ENCODE measurements at regions not wholly inside any gene's neighbourhood (a gene's known extent, or its start where the extent isn't known, plus 50 kb on each side); places are given as distances from the start of the nearest gene placed in this dataset.

DNA sequence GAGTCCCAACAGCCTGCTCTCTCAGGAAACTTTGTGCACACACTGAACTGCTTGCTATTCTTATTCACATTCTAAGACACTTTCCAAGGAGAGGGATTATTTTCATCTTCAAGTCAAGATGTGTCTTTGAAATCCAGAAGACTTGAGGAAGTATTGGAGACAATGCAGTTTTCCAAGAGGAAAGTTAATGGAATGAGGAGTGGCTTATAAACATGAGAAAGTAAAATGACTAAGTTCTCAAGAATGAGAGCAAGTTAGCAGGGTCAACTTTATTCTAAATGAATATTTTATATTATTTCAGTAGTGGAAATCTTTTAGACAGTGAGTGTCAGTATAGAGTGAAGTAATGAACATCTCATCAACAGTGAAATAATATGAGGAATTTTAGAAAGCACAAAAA lies 1239.3 kb downstream of the MRPL39 start:
- no peak overlapping the region for H3K4me3 ChIP-seq (ENCODE audit: low read length)
- H3K9ac ChIP-seq (ENCODE audit: low read length): no peak overlapping the region
- no peak overlapping the region for H3K4me2 ChIP-seq (ENCODE audit: low read depth, low read length)
- no peak overlapping the region for H3K27ac ChIP-seq (ENCODE audit: low read length)
- H3F3A ChIP-seq (ENCODE audit: insufficient read depth, low read length): no peaks in the 10 kb centered on the region
- DNase-seq: no peak
- no peaks in the 10 kb centered on the region for H3K9me3 ChIP-seq (replicated peaks; ENCODE audit: insufficient read depth, low read length)
- no peak overlapping the region for H2AFZ ChIP-seq (ENCODE audit: low read length)
- H3K4me1 ChIP-seq (ENCODE audit: low read length): no peaks in the 10 kb centered on the region
- H4K20me1 ChIP-seq (ENCODE audit: insufficient read depth, low read length): no peaks in the 10 kb centered on the region
- no peaks in the 10 kb centered on the region for H3K27me3 ChIP-seq (replicated peaks; ENCODE audit: insufficient read depth, low read length)
- no peaks in the 10 kb centered on the region for H3K36me3 ChIP-seq (replicated peaks; ENCODE audit: insufficient read depth, low read length)
- TF ChIP-seq, protein P1, sequence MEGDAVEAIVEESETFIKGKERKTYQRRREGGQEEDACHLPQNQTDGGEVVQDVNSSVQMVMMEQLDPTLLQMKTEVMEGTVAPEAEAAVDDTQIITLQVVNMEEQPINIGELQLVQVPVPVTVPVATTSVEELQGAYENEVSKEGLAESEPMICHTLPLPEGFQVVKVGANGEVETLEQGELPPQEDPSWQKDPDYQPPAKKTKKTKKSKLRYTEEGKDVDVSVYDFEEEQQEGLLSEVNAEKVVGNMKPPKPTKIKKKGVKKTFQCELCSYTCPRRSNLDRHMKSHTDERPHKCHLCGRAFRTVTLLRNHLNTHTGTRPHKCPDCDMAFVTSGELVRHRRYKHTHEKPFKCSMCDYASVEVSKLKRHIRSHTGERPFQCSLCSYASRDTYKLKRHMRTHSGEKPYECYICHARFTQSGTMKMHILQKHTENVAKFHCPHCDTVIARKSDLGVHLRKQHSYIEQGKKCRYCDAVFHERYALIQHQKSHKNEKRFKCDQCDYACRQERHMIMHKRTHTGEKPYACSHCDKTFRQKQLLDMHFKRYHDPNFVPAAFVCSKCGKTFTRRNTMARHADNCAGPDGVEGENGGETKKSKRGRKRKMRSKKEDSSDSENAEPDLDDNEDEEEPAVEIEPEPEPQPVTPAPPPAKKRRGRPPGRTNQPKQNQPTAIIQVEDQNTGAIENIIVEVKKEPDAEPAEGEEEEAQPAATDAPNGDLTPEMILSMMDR (IDR thresholded peaks at IDR 0.05; ENCODE audit: low read length): no peak
- TF ChIP-seq EZH2phosphoT487 (IDR thresholded peaks at IDR 0.05; ENCODE audit: low read length): no peak
- no peak for TF ChIP-seq EZH2 (optimal IDR thresholded peaks at IDR 0.05; ENCODE audit: low read depth, low read length)
- no peaks in the 10 kb centered on the region for H3K9me2 ChIP-seq (replicated peaks; ENCODE audit: insufficient read depth, low read length)
- H3K79me2 ChIP-seq (ENCODE audit: low read length): no peaks in the 10 kb centered on the region

DNA sequence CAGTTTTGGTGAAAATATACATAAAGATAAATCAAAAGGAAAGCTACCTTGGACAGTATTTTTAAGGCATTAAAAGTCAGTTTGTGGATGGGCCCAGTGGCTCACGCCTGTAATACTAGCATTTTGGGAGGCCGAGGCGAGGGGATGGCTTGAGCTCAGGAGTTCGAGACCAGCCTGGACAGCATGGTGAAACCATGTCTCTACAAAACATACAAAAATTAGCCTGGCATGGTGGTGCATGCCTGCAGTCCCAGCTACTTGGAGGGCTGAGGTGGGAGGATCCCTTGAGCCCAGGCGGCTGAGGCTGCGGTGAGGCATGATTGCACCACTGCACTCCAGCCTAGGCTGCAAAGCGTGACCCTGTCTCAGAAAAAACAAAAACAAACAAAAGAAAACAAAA lies 1253.8 kb downstream of the MRPL39 start:
- Histone ChIP-seq H3K9me2 (replicated peaks; ENCODE audit: insufficient read depth, low read length) (no peaks in the 10 kb centered on the region), H3K36me3 (replicated peaks; ENCODE audit: insufficient read depth, low read length) (no peaks in the 10 kb centered on the region), H3K4me2 (ENCODE audit: low read depth, low read length) (no peak overlapping the region), H3K9me3 (replicated peaks; ENCODE audit: insufficient read depth, low read length) (no peaks in the 10 kb centered on the region), H2AFZ (ENCODE audit: low read length) (no peak overlapping the region), H3K79me2 (ENCODE audit: low read length) (no peaks in the 10 kb centered on the region), H3K4me3 (ENCODE audit: low read length) (no peak overlapping the region), H3K4me1 (ENCODE audit: low read length) (no peaks in the 10 kb centered on the region), H3K9ac (ENCODE audit: low read length) (no peak overlapping the region), H3K27me3 (replicated peaks; ENCODE audit: insufficient read depth, low read length) (no peaks in the 10 kb centered on the region), H3K27ac (ENCODE audit: low read length) (no peak overlapping the region), H4K20me1 (ENCODE audit: insufficient read depth, low read length) (no peaks in the 10 kb centered on the region), H3F3A (ENCODE audit: insufficient read depth, low read length) (no peaks in the 10 kb centered on the region)
- DNase-seq: no peak
- no peak for TF ChIP-seq EZH2 (optimal IDR thresholded peaks at IDR 0.05; ENCODE audit: low read depth, low read length)
- TF ChIP-seq, protein P1 (IDR thresholded peaks at IDR 0.05; ENCODE audit: low read length): no peak
- TF ChIP-seq EZH2phosphoT487 (IDR thresholded peaks at IDR 0.05; ENCODE audit: low read length): no peak

DNA sequence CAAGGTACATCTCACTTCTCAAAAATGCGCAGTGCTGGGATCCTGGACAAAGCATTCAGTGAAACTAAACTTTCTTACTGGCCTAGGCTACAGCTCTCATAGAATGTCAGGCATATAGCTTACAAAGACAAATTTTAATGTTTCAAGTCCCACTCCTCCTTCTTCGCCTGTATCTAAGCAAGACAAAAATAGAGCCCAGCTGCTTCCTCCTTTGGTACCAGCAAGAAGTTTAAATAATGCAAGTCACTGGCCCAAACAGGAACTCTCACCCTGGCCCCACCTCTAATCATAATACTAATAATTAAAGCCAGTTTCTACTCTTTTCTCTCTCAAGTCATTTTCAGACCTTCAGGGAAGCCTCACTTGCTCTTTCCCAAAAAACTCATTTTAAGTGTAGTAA lies 1267.9 kb downstream of the MRPL39 start:
- Histone ChIP-seq H3K9me3 (replicated peaks; ENCODE audit: insufficient read depth, low read length) (no peaks in the 10 kb centered on the region), H2AFZ (ENCODE audit: low read length) (no peak overlapping the region), H3K27me3 (replicated peaks; ENCODE audit: insufficient read depth, low read length) (no peaks in the 10 kb centered on the region), H4K20me1 (ENCODE audit: insufficient read depth, low read length) (no peaks in the 10 kb centered on the region), H3K4me2 (ENCODE audit: low read depth, low read length) (no peak overlapping the region), H3K9me2 (replicated peaks; ENCODE audit: insufficient read depth, low read length) (no peaks in the 10 kb centered on the region), H3K9ac (ENCODE audit: low read length) (no peak overlapping the region), H3K27ac (ENCODE audit: low read length) (no peak overlapping the region), H3K4me3 (ENCODE audit: low read length) (no peak overlapping the region), H3K4me1 (ENCODE audit: low read length) (no peaks in the 10 kb centered on the region), H3K36me3 (replicated peaks; ENCODE audit: insufficient read depth, low read length) (no peaks in the 10 kb centered on the region), H3K79me2 (ENCODE audit: low read length) (no peaks in the 10 kb centered on the region), H3F3A (ENCODE audit: insufficient read depth, low read length) (no peaks in the 10 kb centered on the region)
- DNase-seq: no peak
- no peak for TF ChIP-seq EZH2 (optimal IDR thresholded peaks at IDR 0.05; ENCODE audit: low read depth, low read length)
- TF ChIP-seq, protein P1 (IDR thresholded peaks at IDR 0.05; ENCODE audit: low read length): no peak
- no peak for TF ChIP-seq EZH2phosphoT487 (IDR thresholded peaks at IDR 0.05; ENCODE audit: low read length)
